SU-DHL-6 (cell line): ENCODE measurements at regions not wholly inside any gene's neighbourhood (a gene's known extent, or its start where the extent isn't known, plus 50 kb on each side); places are given as distances from the start of the nearest gene placed in this dataset.

Experiments
- H2AFZ ChIP-seq: fragments of 200-600 bp; sonication (generic); 2 replicates; pipeline ENCODE4 v1.6.1; 2014; ENCODE audit warnings: low read depth, mild to moderate bottlenecking, moderate library complexity, mixed read lengths, antibody characterized with exemption, low read length; ENCODE audit not compliant: severe bottlenecking
- H3F3A ChIP-seq: fragments of 200-600 bp; shearing (Covaris generic); 2 replicates; pipeline ENCODE4 v1.6.0; 2016; ENCODE audit warnings: antibody characterized with exemption, mild to moderate bottlenecking; ENCODE audit not compliant: insufficient read depth
- H3K27ac ChIP-seq: fragments of 200-600 bp; sonication (generic); 2 replicates; pipeline ENCODE4 v1.5.1; 2016; ENCODE audit warnings: low read depth, mild to moderate bottlenecking, low read length, moderate library complexity, mixed read lengths
- H3K27me3 ChIP-seq: fragments of 200-600 bp; sonication (generic), shearing (Covaris generic); 2 replicates; pipeline ENCODE4 v1.6.0; 2014; ENCODE audit warnings: mild to moderate bottlenecking, low read length
- H3K36me3 ChIP-seq: fragments of 200-600 bp; sonication (generic); 2 replicates; pipeline ENCODE4 v1.6.1; 2014; ENCODE audit warnings: mild to moderate bottlenecking, low read length, mixed read lengths
- H3K4me2 ChIP-seq: fragments of 300-600, 200-600 bp; shearing (Covaris generic), sonication (generic); 2 replicates; pipeline ENCODE4 v1.6.0; 2014; ENCODE audit warnings: low read length, low read depth, mild to moderate bottlenecking; ENCODE audit not compliant: poor library complexity, severe bottlenecking
- H3K4me3 ChIP-seq: fragments of 200-600 bp; sonication (generic); 2 replicates; pipeline ENCODE4 v1.5.1; 2014; ENCODE audit warnings: antibody characterized with exemption, low read length, mild to moderate bottlenecking, mixed read lengths; ENCODE audit not compliant: insufficient read depth, poor library complexity, severe bottlenecking
- H3K79me2 ChIP-seq: fragments of 200-600 bp; sonication (generic); 2 replicates; pipeline ENCODE4 v1.6.1; 2014; ENCODE audit warnings: mild to moderate bottlenecking, low read length, moderate library complexity; ENCODE audit not compliant: insufficient read depth
- H3K9ac ChIP-seq: fragments of 200-600 bp; sonication (generic); 2 replicates; pipeline ENCODE4 v1.7.0; 2014; ENCODE audit warnings: mild to moderate bottlenecking, low read length
- H3K9me2 ChIP-seq: fragments of 200-600 bp; sonication (generic); replicated peaks from 2 replicates; pipeline ENCODE4 v1.6.1; 2014; ENCODE audit warnings: low read length; ENCODE audit not compliant: insufficient read depth
- H3K9me3 ChIP-seq: fragments of 200-600 bp; sonication (generic); 2 replicates; pipeline ENCODE4 v1.6.1; 2014; ENCODE audit warnings: low read length, mixed read lengths; ENCODE audit not compliant: insufficient read depth
- H4K20me1 ChIP-seq: fragments of 200-600 bp; sonication (generic); 2 replicates; pipeline ENCODE4 v1.6.1; 2014; ENCODE audit warnings: low read depth, mild to moderate bottlenecking, antibody characterized with exemption, low read length, moderate library complexity, mixed read lengths
- CTCF ChIP-seq: fragments of 200-600 bp; sonication (generic); IDR thresholded peaks from one replicate; pipeline ENCODE4 v1.5.1; 2017; ENCODE audit warnings: antibody characterized with exemption, mild to moderate bottlenecking, low read length, moderate library complexity; ENCODE audit not compliant: insufficient read depth, poor library complexity, severe bottlenecking
- EZH2phosphoT487 ChIP-seq: fragments of 200-600 bp; sonication (generic), shearing (Covaris generic); conservative IDR thresholded peaks from 2 replicates; pipeline ENCODE4 v1.6.1; 2018; ENCODE audit warnings: mild to moderate bottlenecking, antibody characterized with exemption, low read length, moderate library complexity, mixed read lengths

GRCh38 chr21:15144026-15144425 lies 79.2 kb upstream of the NRIP1 start:
- no peaks in the 10 kb centered on the region for H3K9me3 ChIP-seq
- H3K27me3 ChIP-seq = no peaks in the 10 kb centered on the region
- no peak overlapping the region for H3K27ac ChIP-seq
- no peaks in the 10 kb centered on the region for H4K20me1 ChIP-seq
- no peak overlapping the region for H3K9ac ChIP-seq
- no peaks in the 10 kb centered on the region for H3F3A ChIP-seq
- H3K4me2 ChIP-seq = no peak overlapping the region
- no peaks in the 10 kb centered on the region for H3K79me2 ChIP-seq
- no peak overlapping the region for H3K4me3 ChIP-seq
- H3K9me2 ChIP-seq = no peaks in the 10 kb centered on the region
- H2AFZ ChIP-seq = no peak overlapping the region
- TF ChIP-seq CTCF = no peak
- no peak for TF ChIP-seq EZH2phosphoT487
- H3K36me3 ChIP-seq = no peaks in the 10 kb centered on the region

- Histone ChIP-seq H3K9ac (no peak overlapping the region), H3K36me3 (no peaks in the 10 kb centered on the region), H3K79me2 (no peaks in the 10 kb centered on the region), H3F3A (no peaks in the 10 kb centered on the region), H3K27me3 (no peaks in the 10 kb centered on the region), H2AFZ (no peak overlapping the region), H3K27ac (no peak overlapping the region), H3K4me3 (no peak overlapping the region), H3K4me2 (no peak overlapping the region), H3K9me2 (no peaks in the 10 kb centered on the region), H3K9me3 (no peaks in the 10 kb centered on the region), H4K20me1 (no peaks in the 10 kb centered on the region)
- TF ChIP-seq EZH2phosphoT487 (no peak), CTCF (no peak)
These were observed 83.6 kb upstream of the NRIP1 start for GRCh38 chr21:15148437-15148836.

DNA sequence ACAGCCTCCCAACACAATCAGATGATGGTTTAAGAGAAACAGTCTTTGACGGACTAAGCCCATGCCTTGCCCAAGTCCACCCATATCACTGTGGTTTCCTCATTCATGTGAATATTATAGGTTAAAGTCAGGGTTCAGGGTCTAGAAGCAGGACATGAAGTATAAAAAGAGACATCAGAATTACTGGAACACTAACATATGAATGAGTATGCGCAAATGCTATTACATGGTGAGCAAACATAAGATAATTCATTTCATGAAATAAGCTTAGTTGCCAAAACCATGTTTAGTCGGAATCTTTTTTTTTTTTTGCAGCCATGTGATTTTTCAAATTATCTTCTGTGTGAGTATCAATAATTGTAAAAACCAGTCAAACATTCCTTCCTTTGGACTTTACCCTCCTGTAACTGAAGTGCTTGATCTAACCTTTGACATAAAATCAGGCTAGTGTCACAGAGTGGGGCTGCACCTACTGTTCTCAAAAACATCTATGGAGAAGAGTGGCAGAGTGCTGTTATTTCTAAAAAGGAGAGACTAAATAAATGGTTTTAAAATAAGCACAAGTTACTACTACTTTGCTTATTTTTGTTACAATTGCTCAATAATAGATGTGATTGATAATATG lies 84.9 kb upstream of the NRIP1 start:
- no peak overlapping the region for H3K4me2 ChIP-seq
- no peak overlapping the region for H3K9ac ChIP-seq
- no peaks in the 10 kb centered on the region for H3K9me3 ChIP-seq
- no peaks in the 10 kb centered on the region for H3K9me2 ChIP-seq
- no peaks in the 10 kb centered on the region for H3K27me3 ChIP-seq
- no peaks in the 10 kb centered on the region for H4K20me1 ChIP-seq
- H3K4me3 ChIP-seq = no peak overlapping the region
- no peak overlapping the region for H3K27ac ChIP-seq
- H3F3A ChIP-seq = no peaks in the 10 kb centered on the region
- H2AFZ ChIP-seq = no peak overlapping the region
- H3K79me2 ChIP-seq = no peaks in the 10 kb centered on the region
- H3K36me3 ChIP-seq = no peaks in the 10 kb centered on the region
- TF ChIP-seq CTCF (no peak), EZH2phosphoT487 (no peak)
